DND-41 (cell line): ENCODE measurements at regions not wholly inside any gene's neighbourhood (a gene's known extent, or its start where the extent isn't known, plus 50 kb on each side); places are given as distances from the start of the nearest gene placed in this dataset.

Experiments used
- CTCF ChIP-seq: IDR thresholded peaks from 2 replicates; pipeline ENCODE4 v1.5.1; 2012; ENCODE audit warnings: borderline replicate concordance, low read length, moderate library complexity, mild to moderate bottlenecking; ENCODE audit not compliant: poor library complexity, severe bottlenecking; ENCODE audit errors: extremely low read depth
- EZH2 ChIP-seq: IDR thresholded peaks from 3 replicates; pipeline ENCODE4 v1.6.1; 2012; ENCODE audit warnings: borderline replicate concordance, low read depth, mild to moderate bottlenecking, moderate library complexity, low read length, inconsistent platforms; ENCODE audit not compliant: severe bottlenecking

GRCh38 chr3:51610708-51611107 lies 60.3 kb upstream of the TEX264 start:
- no peak for TF ChIP-seq CTCF
- no peak for TF ChIP-seq EZH2
